GM12878 (cell line): ENCODE measurements at regions not wholly inside any gene's neighbourhood (a gene's known extent, or its start where the extent isn't known, plus 50 kb on each side); places are given as distances from the start of the nearest gene placed in this dataset.

Experiments used
- ATAC-seq: fragments of 200-7000 bp; cut with Tn5 transposase; 3 replicates; pipeline ENCODE4 v1.9.1; 2020; ENCODE audit warnings: mild to moderate bottlenecking, moderate library complexity
- BruUV-seq: library from RNA; stranded (reverse); fragments of 400-500 nt; replicated peaks from 2 replicates; lab custom pipeline; 2021; lab: Mats Ljungman, UMichigan
- CTCF ChIA-PET: fragments of 300-600 bp; sonication (Branson Sonifier 250); formaldehyde crosslinking; extraction: SDS; loops from one replicate; lab custom pipeline; 2021; ENCODE audit warnings: inconsistent platforms; lab: Yijun Ruan, JAX
- POLR2A ChIA-PET: fragments of 350-600 bp; formaldehyde crosslinking; extraction: SDS; loops from one replicate; lab custom pipeline; 2021; ENCODE audit warnings: inconsistent platforms; lab: Charles Lee
- RAD21 ChIA-PET: fragments of 300-600 bp; sonication (Branson Sonifier 250); formaldehyde crosslinking; loops from one replicate; lab custom pipeline; 2023; ENCODE audit warnings: antibody characterized with exemption; ENCODE audit not compliant: unreplicated experiment; lab: Charles Lee
- SMC1A ChIA-PET: fragments of 300-600 bp; sonication (Branson Sonifier 250); formaldehyde crosslinking; loops from one replicate; lab custom pipeline; 2023; ENCODE audit not compliant: unreplicated experiment, uncharacterized antibody; lab: Charles Lee
- DNase-seq: peaks from one replicate; pipeline ENCODE4 v3.0.0-alpha.2; 2011; ENCODE audit warnings: low read depth, low spot score
- FAIRE-seq: peaks from 3 replicates; lab custom pipeline; 2011; peaks lifted over from hg19 to GRCh38; lab: Jason Lieb, UNC
- H2AFZ ChIP-seq: 2 replicates; pipeline ENCODE4 v1.6.0; 2011; ENCODE audit warnings: low read depth, low read length, control low read depth; ENCODE audit not compliant: control insufficient read depth
- H3K27ac ChIP-seq: 2 replicates; pipeline ENCODE4 v1.5.1; 2011; ENCODE audit warnings: control low read depth; ENCODE audit not compliant: control insufficient read depth, insufficient read depth
- H3K27me3 ChIP-seq, 2 experiments: replicated peaks in 1 of 2; 2 replicates each; pipeline versions ENCODE4 v1.6.0 to v1.6.1; 2011; ENCODE audit warnings: low read length in 1 of 2; ENCODE audit not compliant: control insufficient read depth in 2 of 2, insufficient read depth in 2 of 2
- H3K36me3 ChIP-seq, 2 experiments: 2 replicates each; pipeline ENCODE4 v1.5.1; 2011; ENCODE audit warnings: low read length in 1 of 2; ENCODE audit not compliant: control insufficient read depth in 2 of 2, insufficient read depth in 2 of 2
- H3K4me1 ChIP-seq: 2 replicates; pipeline ENCODE4 v1.6.1; 2011; ENCODE audit warnings: mild to moderate bottlenecking, low read length, moderate library complexity, mixed read lengths; ENCODE audit not compliant: control insufficient read depth, insufficient read depth
- H3K4me2 ChIP-seq: 2 replicates; pipeline ENCODE4 v1.6.0; 2011; ENCODE audit warnings: control low read depth; ENCODE audit not compliant: control insufficient read depth, insufficient read depth
- H3K4me3 ChIP-seq: fragments of 200-600 bp; sonication (generic); 2 replicates; pipeline ENCODE4 v1.5.1; 2016
- H3K79me2 ChIP-seq: 2 replicates; pipeline ENCODE4 v1.6.0; 2011; ENCODE audit warnings: low read length; ENCODE audit not compliant: control insufficient read depth, insufficient read depth
- H3K9ac ChIP-seq: 2 replicates; pipeline ENCODE4 v1.8.0; 2011; ENCODE audit warnings: low read length, control low read depth, mixed read lengths; ENCODE audit not compliant: control insufficient read depth, insufficient read depth
- H3K9me3 ChIP-seq: replicated peaks from 3 replicates; pipeline ENCODE4 v1.5.1; 2011; ENCODE audit warnings: mild to moderate bottlenecking, low read length; ENCODE audit not compliant: control insufficient read depth, insufficient read depth
- H4K20me1 ChIP-seq: 2 replicates; pipeline ENCODE4 v1.6.0; 2011; ENCODE audit not compliant: control insufficient read depth, insufficient read depth
- CBFB ChIP-seq: IDR thresholded peaks from 2 replicates; pipeline ENCODE4 v1.6.1; 2016; ENCODE audit warnings: antibody characterized with exemption, low read depth
- EZH2 ChIP-seq: IDR thresholded peaks from 2 replicates; pipeline ENCODE4 v1.6.1; 2012; ENCODE audit warnings: low read depth, mild to moderate bottlenecking, control low read depth, inconsistent platforms, low read length, borderline replicate concordance; ENCODE audit not compliant: control insufficient read depth
- GATAD2B ChIP-seq: fragments of 450-650 bp; conservative IDR thresholded peaks from 2 replicates; pipeline ENCODE4 v1.6.1; 2017; ENCODE audit warnings: low read depth, mild to moderate bottlenecking, moderate library complexity
- KDM1A ChIP-seq: fragments of 200-600 bp; sonication (generic); IDR thresholded peaks from 2 replicates; pipeline ENCODE4 v1.6.1; 2016; ENCODE audit warnings: borderline replicate concordance
- MEF2A ChIP-seq: IDR thresholded peaks from 2 replicates; pipeline ENCODE4 v1.6.1; 2011; ENCODE audit warnings: low read depth, mild to moderate bottlenecking, low read length, moderate library complexity; ENCODE audit not compliant: insufficient read depth
- NFIC ChIP-seq: IDR thresholded peaks from 2 replicates; pipeline ENCODE4 v1.6.1; 2012; ENCODE audit warnings: low read depth, mild to moderate bottlenecking, inconsistent platforms, low read length, moderate library complexity
- RAD21 ChIP-seq: IDR thresholded peaks from 2 replicates; pipeline ENCODE4 v1.6.1; 2011; ENCODE audit warnings: mild to moderate bottlenecking, low read depth, low read length, moderate library complexity; ENCODE audit not compliant: insufficient read depth
- STAT1 ChIP-seq: fragments of 450-650 bp; conservative IDR thresholded peaks from 2 replicates; pipeline ENCODE4 v1.6.1; 2014; ENCODE audit warnings: antibody characterized with exemption, mild to moderate bottlenecking
- SUPT20H ChIP-seq: IDR thresholded peaks from 2 replicates; pipeline ENCODE4 v1.6.1; 2011; ENCODE audit warnings: low read depth, mild to moderate bottlenecking, low read length, moderate library complexity, borderline replicate concordance; ENCODE audit not compliant: control insufficient read depth
- TCF3 ChIP-seq: IDR thresholded peaks from 2 replicates; pipeline ENCODE4 v1.6.1; 2012; ENCODE audit warnings: low read depth, mild to moderate bottlenecking, low read length, borderline replicate concordance; ENCODE audit not compliant: insufficient read depth
- ZNF384 ChIP-seq: IDR thresholded peaks from 2 replicates; pipeline ENCODE4 v1.6.1; 2012; ENCODE audit warnings: low read depth, mild to moderate bottlenecking, low read length, improper control_type of control experiment, borderline replicate concordance
- ZZZ3 ChIP-seq: IDR thresholded peaks from 2 replicates; pipeline ENCODE4 v1.6.1; 2011; ENCODE audit warnings: low read depth; ENCODE audit not compliant: control insufficient read depth, insufficient read length
- WGBS: methylation state at CpG from one replicate; pipeline ENCODE4 v1.1.6; 2016; ENCODE audit warnings: low lambda C conversion rate; ENCODE audit not compliant: insufficient replicate concordance, insufficient coverage; ENCODE audit errors: missing lambda C conversion rate; 5-methylcytosine and 5-hydroxymethylcytosine counted together
- in situ Hi-C: fragments of 300-500 bp; cut with MboI; formaldehyde crosslinking; loops from 9 replicates; pipeline ENCODE4 v1.14.3; 2018; ENCODE audit warnings: mixed read lengths
- intact Hi-C: fragments of 100-400 bp; cut with micrococcal nuclease; formaldehyde crosslinking; loops from one replicate; pipeline ENCODE4 v1.14.2; 2022; ENCODE audit not compliant: unreplicated experiment
- TF ChIP-seq, protein P1 (sequence below): fragments of 450-650 bp; IDR thresholded peaks from 2 replicates; pipeline ENCODE4 v1.6.1; 2014; ENCODE audit warnings: mild to moderate bottlenecking
- TF ChIP-seq, protein P2 (sequence below): fragments of 450-650 bp; IDR thresholded peaks from 2 replicates; pipeline ENCODE4 v1.6.1; 2017; ENCODE audit warnings: antibody characterized with exemption, mild to moderate bottlenecking, moderate library complexity

DNA sequence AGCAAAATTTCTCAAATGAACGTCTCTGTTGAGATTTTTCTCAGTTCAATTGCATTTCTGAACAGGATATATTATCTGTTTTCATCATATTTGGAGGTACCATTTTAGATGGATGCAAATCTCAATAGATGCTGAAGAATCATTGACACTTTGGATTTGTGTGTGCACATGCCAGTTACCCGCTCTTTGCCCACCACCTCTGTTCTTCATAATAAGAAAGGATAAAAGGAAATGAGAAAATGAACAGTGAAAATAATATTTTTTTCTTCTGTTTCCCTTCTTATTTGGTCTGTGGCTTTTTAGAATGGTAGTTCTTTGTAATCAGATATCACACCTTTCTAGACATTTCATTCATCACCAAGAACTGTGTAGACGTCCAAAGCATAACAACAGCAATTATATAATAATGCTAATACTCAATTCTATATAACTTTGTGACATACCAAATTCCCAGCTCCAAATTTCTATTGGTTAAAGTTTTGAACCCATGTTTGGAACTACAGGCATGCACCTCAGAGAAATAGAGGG, 256.7 kb upstream of the SATB1 start:
- H3K4me3 ChIP-seq = no peak overlapping the region
- H3K27me3 ChIP-seq = no peaks in the 10 kb centered on the region
- intact Hi-C loops = no loop called here
- H3K4me1 ChIP-seq = no peaks in the 10 kb centered on the region
- H3K27ac ChIP-seq = no peak overlapping the region
- ChIA-PET POLR2A (no interaction called here), SMC1A (no interaction called here), RAD21 (no interaction called here), CTCF (no interaction called here)
- no peaks in the 10 kb centered on the region; the same call in 2 of the 3 replicates for H3K9me3 ChIP-seq
- in situ Hi-C loops = no loop called here
- no peaks in the 10 kb centered on the region for H3K79me2 ChIP-seq
- H4K20me1 ChIP-seq = no peaks in the 10 kb centered on the region
- ATAC-seq (no peak), DNase-seq (no peak), FAIRE-seq (no peak)
- no peak overlapping the region for H3K9ac ChIP-seq
- no peak overlapping the region for H2AFZ ChIP-seq
- BruUV-seq = no TSS peak
- no peak overlapping the region for H3K4me2 ChIP-seq
- WGBS = 31% methylated on average over 3 of the region's 3 CpGs
- H3K36me3 ChIP-seq = no peaks in the 10 kb centered on the region
- no peak for TF ChIP-seq EZH2
- TF ChIP-seq STAT1 = no peak
- TF ChIP-seq ZZZ3 = no peak
- no peak for TF ChIP-seq NFIC
- no peak for TF ChIP-seq CBFB
- TF ChIP-seq KDM1A = no peak
- TF ChIP-seq SUPT20H = no peak
- no peak for TF ChIP-seq ZNF384
- TF ChIP-seq TCF3 = no peak
- TF ChIP-seq, protein P1, sequence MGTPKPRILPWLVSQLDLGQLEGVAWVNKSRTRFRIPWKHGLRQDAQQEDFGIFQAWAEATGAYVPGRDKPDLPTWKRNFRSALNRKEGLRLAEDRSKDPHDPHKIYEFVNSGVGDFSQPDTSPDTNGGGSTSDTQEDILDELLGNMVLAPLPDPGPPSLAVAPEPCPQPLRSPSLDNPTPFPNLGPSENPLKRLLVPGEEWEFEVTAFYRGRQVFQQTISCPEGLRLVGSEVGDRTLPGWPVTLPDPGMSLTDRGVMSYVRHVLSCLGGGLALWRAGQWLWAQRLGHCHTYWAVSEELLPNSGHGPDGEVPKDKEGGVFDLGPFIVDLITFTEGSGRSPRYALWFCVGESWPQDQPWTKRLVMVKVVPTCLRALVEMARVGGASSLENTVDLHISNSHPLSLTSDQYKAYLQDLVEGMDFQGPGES = no peak
- TF ChIP-seq GATAD2B = no peak
- no peak for TF ChIP-seq MEF2A
- TF ChIP-seq, protein P2, sequence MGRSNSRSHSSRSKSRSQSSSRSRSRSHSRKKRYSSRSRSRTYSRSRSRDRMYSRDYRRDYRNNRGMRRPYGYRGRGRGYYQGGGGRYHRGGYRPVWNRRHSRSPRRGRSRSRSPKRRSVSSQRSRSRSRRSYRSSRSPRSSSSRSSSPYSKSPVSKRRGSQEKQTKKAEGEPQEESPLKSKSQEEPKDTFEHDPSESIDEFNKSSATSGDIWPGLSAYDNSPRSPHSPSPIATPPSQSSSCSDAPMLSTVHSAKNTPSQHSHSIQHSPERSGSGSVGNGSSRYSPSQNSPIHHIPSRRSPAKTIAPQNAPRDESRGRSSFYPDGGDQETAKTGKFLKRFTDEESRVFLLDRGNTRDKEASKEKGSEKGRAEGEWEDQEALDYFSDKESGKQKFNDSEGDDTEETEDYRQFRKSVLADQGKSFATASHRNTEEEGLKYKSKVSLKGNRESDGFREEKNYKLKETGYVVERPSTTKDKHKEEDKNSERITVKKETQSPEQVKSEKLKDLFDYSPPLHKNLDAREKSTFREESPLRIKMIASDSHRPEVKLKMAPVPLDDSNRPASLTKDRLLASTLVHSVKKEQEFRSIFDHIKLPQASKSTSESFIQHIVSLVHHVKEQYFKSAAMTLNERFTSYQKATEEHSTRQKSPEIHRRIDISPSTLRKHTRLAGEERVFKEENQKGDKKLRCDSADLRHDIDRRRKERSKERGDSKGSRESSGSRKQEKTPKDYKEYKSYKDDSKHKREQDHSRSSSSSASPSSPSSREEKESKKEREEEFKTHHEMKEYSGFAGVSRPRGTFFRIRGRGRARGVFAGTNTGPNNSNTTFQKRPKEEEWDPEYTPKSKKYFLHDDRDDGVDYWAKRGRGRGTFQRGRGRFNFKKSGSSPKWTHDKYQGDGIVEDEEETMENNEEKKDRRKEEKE = no peak
- no peak for TF ChIP-seq RAD21
